Left lung (tissue), 4 donors: ENCODE measurements at regions not wholly inside any gene's neighbourhood (a gene's known extent, or its start where the extent isn't known, plus 50 kb on each side); places are given as distances from the start of the nearest gene placed in this dataset.
A peak's percentile ranks its signal among the peaks of the same experiment; 100 is the strongest.

Experiments used
- ATAC-seq: fragments of 200-7000 bp; cut with Tn5 transposase; one replicate; pipeline ENCODE4 v1.9.1; 2020; ENCODE audit warnings: moderate library complexity
- DNase-seq, 4 donors: peaks; one replicate each; pipeline ENCODE4 v3.0.0-alpha.2; 2013 to 2020
- H3K27ac ChIP-seq, 2 donors: fragments of 200-600 bp; sonication (generic) in 1 of 2; one replicate each; pipeline versions ENCODE4 v1.5.0 to v1.8.0; 2020 to 2021
- H3K27me3 ChIP-seq, 2 donors: fragments of 200-600 bp; sonication (generic) in 1 of 2; one replicate each; pipeline versions ENCODE4 v1.5.0 to v1.8.0; 2020 to 2021
- H3K36me3 ChIP-seq, 2 donors: fragments of 200-600 bp; sonication (generic) in 1 of 2; one replicate each; pipeline versions ENCODE4 v1.5.0 to v1.8.0; 2020 to 2021
- H3K4me1 ChIP-seq, 2 donors: fragments of 200-600 bp; one replicate each; pipeline ENCODE4 v1.8.0; 2021
- H3K4me3 ChIP-seq, 2 donors: fragments of 200-600 bp; sonication (generic) in 1 of 2; one replicate each; pipeline versions ENCODE4 v1.5.0 to v1.8.0; 2020 to 2021; ENCODE audit warnings: mild to moderate bottlenecking in 1 of 2
- H3K9me3 ChIP-seq, 2 donors: fragments of 200-600 bp; sonication (generic) in 1 of 2; one replicate each; pipeline versions ENCODE4 v1.5.0 to v1.8.0; 2020 to 2021
- CTCF ChIP-seq, 2 donors: fragments of 200-600 bp; sonication (generic) in 1 of 2; IDR thresholded peaks; one replicate each; pipeline versions ENCODE4 v1.5.0 to v1.8.0; 2021; ENCODE audit warnings: antibody characterized with exemption in 2 of 2
- intact Hi-C, 2 donors: fragments of 100-400 bp; cut with DNase I; formaldehyde crosslinking; loops; one replicate each; pipeline versions ENCODE4 v1.11.2 to v1.14.2; 2022
- donor health status: DM: no; HTN: yes; CAD: no.
- donor health status: DM: no; HTN: no; CAD: no.

GRCh38 chr4:129929984-129930383 is 834.0 kb downstream of the C4orf33 start:
- Histone ChIP-seq H3K4me1 (no peaks in the 10 kb centered on the region), H3K27me3 (no peaks in the 10 kb centered on the region), H3K27ac (no peak overlapping the region), H3K4me3 (no peak overlapping the region), H3K9me3 (no peaks in the 10 kb centered on the region), H3K36me3 (no peaks in the 10 kb centered on the region)
- TF ChIP-seq CTCF (IDR thresholded peaks at IDR 0.05): no peak
- intact Hi-C loops: no loop called here
- peak in 1 of 4 donors; percentile 5 for DNase-seq
- ATAC-seq: no peak

DNA sequence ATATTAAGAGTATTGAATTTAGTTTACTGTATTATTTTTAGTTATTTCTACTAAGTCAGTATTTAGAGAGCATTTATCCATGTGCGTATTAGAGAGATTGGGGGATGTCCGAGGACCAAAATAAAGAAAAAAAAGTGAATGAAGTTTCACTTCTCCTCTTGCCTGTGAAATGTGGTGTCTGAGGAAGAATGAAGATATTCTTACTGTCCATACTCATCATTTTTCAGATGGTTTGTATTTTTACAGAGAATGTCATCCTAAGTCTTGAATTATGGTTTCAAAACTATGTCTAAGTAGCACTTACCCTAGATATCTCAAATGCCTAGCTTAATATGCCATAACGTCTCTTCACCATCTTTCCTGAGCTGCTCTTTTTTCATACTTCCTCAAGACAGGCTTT is 854.3 kb downstream of the C4orf33 start:
- DNase-seq (no peak), ATAC-seq (no peak)
- Histone ChIP-seq H3K9me3 (peaks cover 0 to 2% of the 10 kb centered on the region in 2 donors), H3K4me1 (no peaks in the 10 kb centered on the region), H3K27me3 (no peaks in the 10 kb centered on the region), H3K4me3 (no peak overlapping the region), H3K27ac (no peak overlapping the region), H3K36me3 (no peaks in the 10 kb centered on the region)
- no peak for TF ChIP-seq CTCF (IDR thresholded peaks at IDR 0.05)
- intact Hi-C loops: no loop called here

DNA sequence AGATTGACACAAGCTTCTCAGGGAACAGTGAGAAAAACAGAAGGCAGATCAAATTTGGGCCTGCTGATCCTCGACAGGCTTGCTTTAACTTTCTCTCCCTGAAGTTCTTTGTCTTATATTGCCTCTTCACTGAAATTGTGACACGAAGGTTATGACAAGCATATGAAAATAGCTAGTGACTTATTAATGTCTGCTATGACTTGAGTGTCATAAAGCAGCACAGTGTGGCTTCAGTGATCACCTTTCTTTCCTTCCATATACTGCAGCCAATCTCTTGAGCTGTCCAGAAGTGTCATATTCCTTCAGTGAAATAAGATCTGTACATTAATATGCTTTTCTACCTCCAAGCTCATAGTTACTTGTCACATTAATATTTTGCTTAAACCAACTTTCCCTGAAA is 870.2 kb downstream of the C4orf33 start:
- DNase-seq: no peak
- no peak overlapping the region for H3K4me3 ChIP-seq
- H3K27me3 ChIP-seq: no peaks in the 10 kb centered on the region
- no peak for ATAC-seq
- no peaks in the 10 kb centered on the region for H3K36me3 ChIP-seq
- TF ChIP-seq CTCF (IDR thresholded peaks at IDR 0.05): no peak
- H3K27ac ChIP-seq: no peak overlapping the region
- peaks cover 0 to 7% of the 10 kb centered on the region in 2 donors for H3K9me3 ChIP-seq
- no peaks in the 10 kb centered on the region for H3K4me1 ChIP-seq
- intact Hi-C loops: no loop called here

GRCh38 chr4:129968366-129968765 is 872.4 kb downstream of the C4orf33 start:
- no peaks in the 10 kb centered on the region for H3K36me3 ChIP-seq
- peaks cover 0 to 6% of the 10 kb centered on the region in 2 donors for H3K9me3 ChIP-seq
- H3K4me3 ChIP-seq: no peak overlapping the region
- DNase-seq: no peak
- H3K27ac ChIP-seq: no peak overlapping the region
- H3K27me3 ChIP-seq: no peaks in the 10 kb centered on the region
- TF ChIP-seq CTCF (IDR thresholded peaks at IDR 0.05): no peak
- H3K4me1 ChIP-seq: no peaks in the 10 kb centered on the region
- no peak for ATAC-seq
- intact Hi-C loops: no loop called here

- Histone ChIP-seq H3K36me3 (no peaks in the 10 kb centered on the region), H3K9me3 (peaks cover 0 to 6% of the 10 kb centered on the region in 2 donors), H3K4me1 (no peaks in the 10 kb centered on the region), H3K27ac (no peak overlapping the region), H3K4me3 (no peak overlapping the region), H3K27me3 (no peaks in the 10 kb centered on the region)
- DNase-seq: no peak
- ATAC-seq: no peak
- intact Hi-C loops: no loop called here
- TF ChIP-seq CTCF (IDR thresholded peaks at IDR 0.05): no peak
Measured at GRCh38 chr4:129968778-129969177, 872.8 kb downstream of the C4orf33 start.
